ENCODE measurements at regions not wholly inside any gene's neighbourhood (a gene's known extent, or its start where the extent isn't known, plus 50 kb on each side); places are given as distances from the start of the nearest gene placed in this dataset.

DNA sequence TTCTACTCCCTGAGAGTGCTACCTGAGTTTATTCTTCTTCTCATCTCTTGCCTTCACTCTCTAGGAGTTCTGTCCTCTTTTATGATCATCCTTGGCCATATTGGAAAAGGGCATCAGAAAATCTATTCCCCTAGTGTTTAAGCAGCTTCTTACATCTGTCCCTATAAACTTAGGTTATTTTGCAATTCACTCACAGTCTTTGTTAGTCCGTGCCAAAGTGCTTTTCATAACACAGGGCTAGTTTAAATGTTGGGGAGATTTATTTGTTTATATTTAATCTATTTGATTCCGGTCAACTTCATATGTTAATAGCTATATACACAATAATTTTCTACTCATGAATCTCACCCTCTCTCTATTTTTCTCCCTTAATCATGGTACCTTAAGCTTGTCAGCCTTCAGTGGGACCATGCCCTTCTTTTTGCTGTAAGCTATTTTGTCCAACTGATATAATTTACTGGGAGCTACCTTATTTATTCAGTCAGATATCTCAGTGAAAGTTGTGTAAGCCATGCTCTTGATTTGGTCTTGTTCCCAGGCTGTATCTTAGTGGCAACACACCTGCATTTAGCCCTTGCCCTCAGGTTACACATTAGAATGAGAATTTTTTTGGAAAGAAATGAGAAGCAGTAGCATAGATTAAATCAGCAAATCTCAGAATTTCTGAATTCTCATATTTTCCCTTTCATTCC is 106.3 kb upstream of the SMYD2 start:
- TF ChIP-seq, protein P1, sequence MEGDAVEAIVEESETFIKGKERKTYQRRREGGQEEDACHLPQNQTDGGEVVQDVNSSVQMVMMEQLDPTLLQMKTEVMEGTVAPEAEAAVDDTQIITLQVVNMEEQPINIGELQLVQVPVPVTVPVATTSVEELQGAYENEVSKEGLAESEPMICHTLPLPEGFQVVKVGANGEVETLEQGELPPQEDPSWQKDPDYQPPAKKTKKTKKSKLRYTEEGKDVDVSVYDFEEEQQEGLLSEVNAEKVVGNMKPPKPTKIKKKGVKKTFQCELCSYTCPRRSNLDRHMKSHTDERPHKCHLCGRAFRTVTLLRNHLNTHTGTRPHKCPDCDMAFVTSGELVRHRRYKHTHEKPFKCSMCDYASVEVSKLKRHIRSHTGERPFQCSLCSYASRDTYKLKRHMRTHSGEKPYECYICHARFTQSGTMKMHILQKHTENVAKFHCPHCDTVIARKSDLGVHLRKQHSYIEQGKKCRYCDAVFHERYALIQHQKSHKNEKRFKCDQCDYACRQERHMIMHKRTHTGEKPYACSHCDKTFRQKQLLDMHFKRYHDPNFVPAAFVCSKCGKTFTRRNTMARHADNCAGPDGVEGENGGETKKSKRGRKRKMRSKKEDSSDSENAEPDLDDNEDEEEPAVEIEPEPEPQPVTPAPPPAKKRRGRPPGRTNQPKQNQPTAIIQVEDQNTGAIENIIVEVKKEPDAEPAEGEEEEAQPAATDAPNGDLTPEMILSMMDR (IDR thresholded peaks at IDR 0.05; ENCODE audit: borderline replicate concordance, extremely low read depth, low read length, poor library complexity, severe bottlenecking) = no peak
- no peak for TF ChIP-seq EZH2 (IDR thresholded peaks at IDR 0.05; ENCODE audit: borderline replicate concordance, low read depth, low read length, severe bottlenecking)

All from DND-41 (cell line).